Activated naive CD8-positive, alpha-beta T cell (primary cell): ENCODE measurements at regions not wholly inside any gene's neighbourhood (a gene's known extent, or its start where the extent isn't known, plus 50 kb on each side); places are given as distances from the start of the nearest gene placed in this dataset.

Source experiments
- H3K27ac Mint-ChIP-seq: one replicate; pipeline ENCODE4 v1.8.0; 2021; ENCODE audit warnings: mixed read lengths
- H3K27me3 Mint-ChIP-seq: one replicate; pipeline ENCODE4 v1.8.0; 2021; ENCODE audit warnings: mixed read lengths
- H3K36me3 Mint-ChIP-seq: one replicate; pipeline ENCODE4 v1.8.0; 2021; ENCODE audit warnings: mixed read lengths
- H3K4me1 Mint-ChIP-seq: one replicate; pipeline ENCODE4 v1.8.0; 2021; ENCODE audit warnings: low read depth, mixed read lengths
- H3K4me3 Mint-ChIP-seq: one replicate; pipeline ENCODE4 v1.8.0; 2021; ENCODE audit warnings: mild to moderate bottlenecking, mixed read lengths
- H3K9me3 Mint-ChIP-seq: one replicate; pipeline ENCODE4 v1.8.0; 2021; ENCODE audit warnings: low read depth, mixed read lengths

- no peak overlapping the region for H3K27ac Mint-ChIP-seq
These were observed 1079.4 kb downstream of the BRD1 start for GRCh38 chr22:48748113-48748859.

GRCh38 chr22:48746789-48747425 is 1080.8 kb downstream of the BRD1 start:
- Mint-ChIP-seq H3K27ac (no peak overlapping the region), H3K4me1 (no peaks in the 10 kb centered on the region), H3K9me3 (no peaks in the 10 kb centered on the region), H3K27me3 (no peaks in the 10 kb centered on the region), H3K36me3 (no peaks in the 10 kb centered on the region), H3K4me3 (no peak overlapping the region)

More at GRCh38 chr22:48748113-48748859, 1079.4 kb downstream of the BRD1 start:
- H3K9me3 Mint-ChIP-seq, result no peaks in the 10 kb centered on the region
- H3K4me1 Mint-ChIP-seq, result no peaks in the 10 kb centered on the region
- H3K36me3 Mint-ChIP-seq, result no peaks in the 10 kb centered on the region
- H3K27me3 Mint-ChIP-seq, result no peaks in the 10 kb centered on the region
- no peak overlapping the region for H3K4me3 Mint-ChIP-seq

GRCh38 chr22:48745842-48746788 is 1081.6 kb downstream of the BRD1 start:
- Mint-ChIP-seq H3K36me3 (no peaks in the 10 kb centered on the region), H3K27ac (no peak overlapping the region), H3K9me3 (no peaks in the 10 kb centered on the region), H3K27me3 (no peaks in the 10 kb centered on the region), H3K4me3 (no peak overlapping the region), H3K4me1 (no peaks in the 10 kb centered on the region)

DNA sequence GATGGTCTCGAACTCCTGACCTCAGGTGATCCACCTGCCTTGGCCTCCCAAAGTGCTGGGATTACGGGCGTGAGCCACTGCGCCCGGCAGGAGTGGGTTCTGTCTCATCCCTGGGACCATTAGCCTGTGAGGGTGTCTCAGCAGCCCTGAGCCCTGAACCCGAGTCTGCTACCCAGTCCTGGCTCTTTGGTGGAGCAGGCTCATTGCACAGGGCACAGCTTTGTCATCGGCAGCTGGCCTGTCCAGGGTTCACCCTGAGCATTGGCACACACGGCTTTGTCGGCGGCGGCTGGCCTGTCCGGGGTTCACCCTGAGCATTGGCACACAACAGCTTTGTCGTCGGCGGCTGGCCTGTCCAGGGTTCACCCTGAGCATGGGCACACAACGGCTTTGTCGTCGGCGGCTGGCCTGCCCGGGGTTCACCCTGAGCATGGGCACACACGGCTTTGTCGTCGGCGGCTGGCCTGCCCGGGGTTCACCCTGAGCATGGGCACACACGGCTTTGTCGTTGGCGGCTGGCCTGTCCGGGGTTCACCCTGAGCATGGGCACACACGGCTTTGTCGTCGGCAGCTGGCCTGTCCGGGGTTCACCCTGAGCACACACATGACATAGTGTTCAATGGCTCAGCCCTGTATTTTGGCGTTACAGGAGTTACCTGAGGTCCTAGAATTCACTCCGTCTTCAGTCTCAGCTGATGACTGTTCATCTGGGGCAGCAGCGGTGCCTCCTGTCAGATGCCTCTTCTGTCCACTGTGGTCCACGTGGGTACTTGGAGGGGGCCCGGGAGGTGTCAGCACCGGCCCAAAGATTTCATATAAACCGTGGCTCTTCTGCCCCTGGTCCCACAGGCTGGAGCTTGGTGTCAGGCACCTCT is 1082.5 kb downstream of the BRD1 start:
- no peak overlapping the region for H3K27ac Mint-ChIP-seq
- no peaks in the 10 kb centered on the region for H3K9me3 Mint-ChIP-seq
- H3K27me3 Mint-ChIP-seq, result no peaks in the 10 kb centered on the region
- no peaks in the 10 kb centered on the region for H3K36me3 Mint-ChIP-seq
- H3K4me3 Mint-ChIP-seq, result no peak overlapping the region
- no peaks in the 10 kb centered on the region for H3K4me1 Mint-ChIP-seq

- H3K36me3 Mint-ChIP-seq, result no peaks in the 10 kb centered on the region
- H3K4me3 Mint-ChIP-seq, result no peak overlapping the region
- H3K9me3 Mint-ChIP-seq, result no peaks in the 10 kb centered on the region
- H3K27ac Mint-ChIP-seq, result no peak overlapping the region
- no peaks in the 10 kb centered on the region for H3K4me1 Mint-ChIP-seq
- no peaks in the 10 kb centered on the region for H3K27me3 Mint-ChIP-seq
These were observed 1083.4 kb downstream of the BRD1 start for GRCh38 chr22:48744283-48744641.

DNA sequence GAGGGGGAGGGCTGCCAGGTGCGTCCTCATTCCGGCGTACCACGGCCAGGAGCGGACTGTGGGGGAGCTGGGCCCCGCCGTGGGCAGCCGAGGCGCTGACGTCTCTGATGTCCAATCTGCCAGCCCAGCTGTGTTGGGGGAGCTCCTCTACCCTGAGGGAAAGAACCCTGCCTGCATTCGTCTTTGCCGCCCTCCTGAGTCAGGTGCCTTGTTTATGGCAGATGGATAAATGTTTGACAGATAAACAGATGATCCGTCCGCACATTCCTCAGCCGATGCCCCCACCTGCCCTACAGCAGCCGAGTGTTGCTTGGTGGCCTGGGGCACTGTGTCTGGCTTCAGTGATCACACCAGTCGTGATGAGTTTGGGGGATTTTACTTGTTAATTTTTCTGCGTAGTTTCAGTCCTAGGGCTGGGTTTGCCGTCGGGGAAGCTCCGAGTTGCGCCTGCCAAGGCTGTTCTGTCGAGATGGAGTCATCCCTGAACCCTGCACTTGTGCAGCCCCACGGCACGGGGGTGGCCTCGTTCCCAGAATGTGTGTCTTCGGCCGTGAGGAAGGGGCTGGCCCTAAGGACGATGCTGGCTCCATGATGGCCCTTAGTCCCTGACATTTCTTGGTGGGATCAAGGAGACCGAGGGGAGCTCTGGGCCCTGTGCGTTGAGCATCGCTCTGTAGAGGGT is 1083.9 kb downstream of the BRD1 start:
- Mint-ChIP-seq H3K4me1 (no peaks in the 10 kb centered on the region), H3K4me3 (no peak overlapping the region), H3K27me3 (no peaks in the 10 kb centered on the region), H3K36me3 (no peaks in the 10 kb centered on the region), H3K27ac (no peak overlapping the region), H3K9me3 (no peaks in the 10 kb centered on the region)

- H3K4me3 Mint-ChIP-seq, result no peak overlapping the region
- H3K9me3 Mint-ChIP-seq, result no peaks in the 10 kb centered on the region
- no peaks in the 10 kb centered on the region for H3K36me3 Mint-ChIP-seq
- H3K27ac Mint-ChIP-seq, result no peak overlapping the region
- no peaks in the 10 kb centered on the region for H3K27me3 Mint-ChIP-seq
- H3K4me1 Mint-ChIP-seq, result no peaks in the 10 kb centered on the region
These were observed 1084.9 kb downstream of the BRD1 start for GRCh38 chr22:48742556-48743343.

- H3K36me3 Mint-ChIP-seq, result no peaks in the 10 kb centered on the region
- H3K27me3 Mint-ChIP-seq, result no peaks in the 10 kb centered on the region
- no peaks in the 10 kb centered on the region for H3K9me3 Mint-ChIP-seq
- H3K27ac Mint-ChIP-seq, result no peak overlapping the region
- H3K4me3 Mint-ChIP-seq, result no peak overlapping the region
- no peaks in the 10 kb centered on the region for H3K4me1 Mint-ChIP-seq
These were observed 1085.5 kb downstream of the BRD1 start for GRCh38 chr22:48742191-48742555.

DNA sequence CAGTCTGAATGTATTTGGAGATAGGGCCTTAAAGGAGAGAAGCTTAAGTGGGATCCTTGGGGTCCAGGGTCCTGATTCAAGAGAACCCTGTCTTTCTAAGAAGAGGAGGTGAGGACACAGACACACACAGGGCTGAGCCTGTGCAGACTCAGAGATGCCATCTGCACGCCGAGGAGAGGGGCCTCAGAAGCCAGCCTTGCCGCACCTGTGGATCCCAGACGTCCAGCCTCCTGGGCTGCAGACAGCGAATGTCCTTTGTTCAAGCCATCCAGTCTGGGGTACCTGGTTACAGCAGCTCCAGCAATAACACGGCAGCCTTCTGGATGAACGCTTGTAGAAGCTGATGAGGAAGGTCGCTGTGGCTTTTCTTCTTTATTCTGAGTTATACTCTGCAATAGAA is 1086.1 kb downstream of the BRD1 start:
- Mint-ChIP-seq H3K9me3 (no peaks in the 10 kb centered on the region), H3K36me3 (no peaks in the 10 kb centered on the region), H3K4me3 (no peak overlapping the region), H3K27ac (no peak overlapping the region), H3K27me3 (no peaks in the 10 kb centered on the region), H3K4me1 (no peaks in the 10 kb centered on the region)

DNA sequence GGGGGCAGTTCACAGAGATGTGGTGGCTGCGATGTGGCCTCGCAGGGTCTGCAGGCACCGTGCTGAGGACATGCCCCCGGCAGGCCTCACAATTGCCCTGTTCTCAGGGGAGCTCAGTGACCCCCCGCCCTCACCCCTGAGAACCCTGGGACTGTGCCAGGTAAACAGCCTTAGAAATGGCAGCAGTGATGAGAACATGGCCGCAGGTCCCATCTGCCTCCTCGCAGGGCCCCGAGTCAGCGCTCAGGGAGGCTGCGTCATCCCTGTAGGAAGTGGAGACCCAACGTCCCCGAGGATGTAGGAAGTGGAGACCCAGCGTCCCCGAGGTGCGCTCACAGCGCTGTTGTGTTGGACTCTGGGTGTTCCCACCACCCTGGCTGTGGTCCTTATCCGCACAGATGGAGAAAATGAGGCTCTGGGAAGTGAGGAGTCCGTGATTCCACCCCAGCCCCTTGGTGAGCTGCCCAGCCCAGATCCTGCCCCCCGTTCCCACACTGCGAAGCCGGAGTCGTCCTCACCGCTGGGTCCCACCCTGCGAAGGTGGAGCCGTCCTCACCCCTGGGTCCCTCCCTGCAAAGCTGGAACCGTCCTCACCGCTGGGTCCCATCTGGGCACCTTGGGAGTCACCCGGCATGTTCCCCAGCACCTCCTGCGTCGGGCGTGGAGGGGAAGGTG is 1086.8 kb downstream of the BRD1 start:
- Mint-ChIP-seq H3K4me3 (no peak overlapping the region), H3K4me1 (no peaks in the 10 kb centered on the region), H3K27ac (no peak overlapping the region), H3K36me3 (no peaks in the 10 kb centered on the region), H3K9me3 (no peaks in the 10 kb centered on the region), H3K27me3 (no peaks in the 10 kb centered on the region)

- Mint-ChIP-seq H3K36me3 (no peaks in the 10 kb centered on the region), H3K9me3 (no peaks in the 10 kb centered on the region), H3K4me3 (no peak overlapping the region), H3K27ac (no peak overlapping the region), H3K27me3 (no peaks in the 10 kb centered on the region), H3K4me1 (no peaks in the 10 kb centered on the region)
These were observed 1087.5 kb downstream of the BRD1 start for GRCh38 chr22:48740086-48740730.

DNA sequence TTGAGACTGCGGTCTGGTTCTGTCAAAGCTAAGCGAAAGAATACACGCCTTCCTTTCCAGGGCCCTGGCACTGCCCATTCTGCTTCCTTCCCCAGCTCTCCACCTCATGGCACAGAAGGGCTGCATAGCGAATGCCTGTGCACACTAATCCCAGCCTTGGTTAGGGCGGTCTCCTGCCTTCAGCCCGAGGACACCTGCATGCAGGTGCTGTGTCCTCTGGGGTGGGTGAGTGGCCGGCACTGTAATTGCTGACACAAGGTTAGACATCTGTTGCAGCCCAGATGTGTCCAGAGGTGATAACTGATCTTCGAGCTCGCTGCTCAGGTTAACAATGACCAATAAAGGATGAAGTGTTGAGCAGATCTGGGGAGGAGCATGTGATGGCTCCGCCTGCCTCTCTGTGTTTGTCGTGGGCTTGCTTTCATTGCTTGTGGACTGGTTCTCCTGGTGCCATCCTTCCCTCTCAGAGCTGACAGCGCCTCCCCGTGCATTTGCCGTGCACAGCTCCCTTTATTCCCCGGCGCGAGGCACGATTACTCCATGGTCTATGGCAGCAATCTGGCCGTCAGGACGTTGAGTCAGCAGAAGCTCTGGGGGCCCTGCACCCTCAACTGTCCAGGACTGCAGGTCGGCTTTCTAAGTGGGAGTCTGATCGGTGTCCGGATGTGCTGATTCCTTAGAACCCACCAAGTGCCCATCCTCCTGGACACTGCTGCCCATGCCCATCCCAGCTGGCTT is 1088.2 kb downstream of the BRD1 start:
- Mint-ChIP-seq H3K27ac (no peak overlapping the region), H3K4me3 (no peak overlapping the region), H3K27me3 (no peaks in the 10 kb centered on the region), H3K4me1 (no peaks in the 10 kb centered on the region), H3K36me3 (no peaks in the 10 kb centered on the region), H3K9me3 (no peaks in the 10 kb centered on the region)
